Neural cell (in vitro differentiated cells): ENCODE measurements at regions not wholly inside any gene's neighbourhood (a gene's known extent, or its start where the extent isn't known, plus 50 kb on each side); places are given as distances from the start of the nearest gene placed in this dataset.

Experiments used
- H2AFZ ChIP-seq: fragments of 200-600, 300-800 bp; sonication (generic), shearing (Covaris generic); 2 replicates; pipeline ENCODE4 v1.6.0; 2014; ENCODE audit warnings: low read depth, mild to moderate bottlenecking, antibody characterized with exemption, low read length, moderate library complexity
- H3F3A ChIP-seq: fragments of 200-600 bp; shearing (Covaris generic); 2 replicates; pipeline ENCODE4 v1.6.1; 2016; ENCODE audit warnings: mild to moderate bottlenecking, moderate library complexity, mixed read lengths, antibody characterized with exemption, low read length; ENCODE audit not compliant: insufficient read depth, poor library complexity, severe bottlenecking
- H3K27ac ChIP-seq: fragments of 200-600, 300-800 bp; sonication (generic), shearing (Covaris generic); 2 replicates; pipeline ENCODE4 v1.5.1; 2014; ENCODE audit warnings: mild to moderate bottlenecking, low read length, moderate library complexity
- H3K27me3 ChIP-seq: fragments of 300-800, 200-600 bp; sonication (generic), shearing (Covaris generic); 2 replicates; pipeline ENCODE4 v1.6.0; 2014; ENCODE audit warnings: mild to moderate bottlenecking, low read depth, low read length, moderate library complexity; ENCODE audit not compliant: insufficient read depth
- H3K36me3 ChIP-seq: fragments of 300-800, 200-600 bp; sonication (generic), shearing (Covaris generic); 2 replicates; pipeline ENCODE4 v1.5.1; 2014; ENCODE audit warnings: mild to moderate bottlenecking, antibody characterized with exemption, low read length, moderate library complexity; ENCODE audit not compliant: insufficient read depth
- H3K4me2 ChIP-seq: fragments of 300-800, 200-600 bp; sonication (generic), shearing (Covaris generic); 2 replicates; pipeline ENCODE4 v1.6.0; 2014; ENCODE audit warnings: mild to moderate bottlenecking, low read length
- H3K4me3 ChIP-seq: fragments of 300-800, 200-600 bp; sonication (generic), shearing (Covaris generic); 2 replicates; pipeline ENCODE4 v1.5.1; 2014; ENCODE audit warnings: mild to moderate bottlenecking, low read length, moderate library complexity
- H3K79me2 ChIP-seq: fragments of 200-600 bp; shearing (Covaris generic); replicated peaks from 2 replicates; pipeline ENCODE4 v1.6.0; 2014; ENCODE audit warnings: mild to moderate bottlenecking, low read length, moderate library complexity; ENCODE audit not compliant: insufficient read depth
- H3K9ac ChIP-seq: fragments of 300-800, 200-600 bp; sonication (generic), shearing (Covaris generic); 2 replicates; pipeline ENCODE4 v1.6.1; 2016; ENCODE audit warnings: mild to moderate bottlenecking, low read length, mixed read lengths
- H3K9me2 ChIP-seq: fragments of 200-600 bp; shearing (Covaris generic); 2 replicates; pipeline ENCODE4 v1.6.1; 2016; ENCODE audit warnings: mild to moderate bottlenecking, low read length, mixed read lengths; ENCODE audit not compliant: insufficient read depth
- H3K9me3 ChIP-seq: fragments of 200-600, 300-800 bp; sonication (generic), shearing (Covaris generic); 2 replicates; pipeline ENCODE4 v1.6.1; 2016; ENCODE audit warnings: mild to moderate bottlenecking, mixed run types, low read length, moderate library complexity, mixed read lengths
- H4K20me1 ChIP-seq: fragments of 200-600 bp; shearing (Covaris generic); 2 replicates; pipeline ENCODE4 v1.6.1; 2016; ENCODE audit warnings: mild to moderate bottlenecking, mixed run types; ENCODE audit not compliant: insufficient read depth
- CTCF ChIP-seq: fragments of 450-650 bp; IDR thresholded peaks from 2 replicates; pipeline ENCODE4 v1.5.1; 2014; ENCODE audit warnings: antibody characterized with exemption, mild to moderate bottlenecking, moderate library complexity; ENCODE audit not compliant: poor library complexity, severe bottlenecking
- EP300 ChIP-seq: fragments of 450-650 bp; conservative IDR thresholded peaks from 2 replicates; pipeline ENCODE4 v1.6.1; 2014; ENCODE audit warnings: antibody characterized with exemption, mild to moderate bottlenecking, moderate library complexity; ENCODE audit not compliant: poor library complexity, severe bottlenecking
- EZH2 ChIP-seq: fragments of 200-600, 300-800 bp; shearing (Covaris generic), sonication (generic); IDR thresholded peaks from 2 replicates; pipeline ENCODE4 v1.6.1; 2014; ENCODE audit warnings: antibody characterized with exemption, low read length, borderline replicate concordance, mild to moderate bottlenecking; ENCODE audit not compliant: insufficient read depth, poor library complexity, severe bottlenecking
- MXI1 ChIP-seq: fragments of 450-650 bp; conservative IDR thresholded peaks from 2 replicates; pipeline ENCODE4 v1.6.1; 2014; ENCODE audit warnings: antibody characterized with exemption, mild to moderate bottlenecking; ENCODE audit not compliant: poor library complexity, severe bottlenecking
- POLR2AphosphoS5 ChIP-seq: IDR thresholded peaks from 2 replicates; pipeline ENCODE4 v1.6.1; 2012
- RAD21 ChIP-seq: fragments of 450-650 bp; conservative IDR thresholded peaks from 2 replicates; pipeline ENCODE4 v1.6.1; 2014; ENCODE audit warnings: antibody characterized with exemption, mild to moderate bottlenecking, moderate library complexity
- REST ChIP-seq: IDR thresholded peaks from 2 replicates; pipeline ENCODE4 v1.6.1; 2012; ENCODE audit warnings: borderline replicate concordance
- SMC3 ChIP-seq: fragments of 450-650 bp; conservative IDR thresholded peaks from 2 replicates; pipeline ENCODE4 v1.6.1; 2014; ENCODE audit warnings: antibody characterized with exemption, mild to moderate bottlenecking, moderate library complexity; ENCODE audit not compliant: poor library complexity
- TAF1 ChIP-seq: IDR thresholded peaks from 2 replicates; pipeline ENCODE4 v1.6.1; 2012; ENCODE audit warnings: low read depth

DNA sequence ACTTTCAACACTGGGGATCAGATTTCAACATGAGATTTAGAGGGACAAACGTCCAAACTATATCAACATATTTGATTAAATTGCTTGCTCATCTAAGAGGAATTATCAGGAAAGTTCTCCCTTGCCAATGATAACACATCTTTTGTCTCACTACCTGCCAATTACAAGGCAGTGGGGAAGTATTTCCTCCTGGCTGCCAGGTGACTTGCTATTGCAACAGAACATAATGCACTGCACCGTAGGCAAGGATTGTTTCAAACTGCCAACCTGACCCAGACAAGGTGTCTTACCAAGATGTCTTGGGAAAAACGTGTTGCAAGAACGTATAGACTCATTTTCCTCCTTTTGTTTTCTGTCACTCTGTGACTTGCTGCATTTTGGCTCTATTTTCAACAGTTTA, 711.6 kb downstream of the METTL15 start:
- no peaks in the 10 kb centered on the region for H3K27me3 ChIP-seq
- no peak overlapping the region for H2AFZ ChIP-seq
- TF ChIP-seq MXI1 (no peak), EP300 (no peak), RAD21 (no peak), REST (no peak), EZH2 (no peak), CTCF (no peak), SMC3 (no peak), TAF1 (no peak), POLR2AphosphoS5 (no peak)

GRCh38 chr11:28815110-28815509, 706.9 kb downstream of the METTL15 start:
- H3K4me2 ChIP-seq, result no peak overlapping the region
- H3F3A ChIP-seq, result no peaks in the 10 kb centered on the region
- no peak overlapping the region for H3K9ac ChIP-seq
- no peaks in the 10 kb centered on the region for H3K27me3 ChIP-seq
- no peaks in the 10 kb centered on the region for H3K36me3 ChIP-seq
- H3K79me2 ChIP-seq, result no peaks in the 10 kb centered on the region
- no peaks in the 10 kb centered on the region for H3K9me3 ChIP-seq
- H3K27ac ChIP-seq, result no peak overlapping the region
- no peaks in the 10 kb centered on the region for H4K20me1 ChIP-seq
- H3K4me3 ChIP-seq, result no peak overlapping the region
- H2AFZ ChIP-seq, result no peak overlapping the region
- TF ChIP-seq TAF1 (no peak), CTCF (no peak), EZH2 (no peak), RAD21 (no peak), SMC3 (no peak)
- H3K9me2 ChIP-seq, result no peaks in the 10 kb centered on the region

More for the DNA sequence above, 711.6 kb downstream of the METTL15 start:
- Histone ChIP-seq H3F3A (no peaks in the 10 kb centered on the region), H3K4me2 (no peak overlapping the region), H3K9me2 (no peaks in the 10 kb centered on the region), H3K27ac (no peak overlapping the region), H3K9ac (no peak overlapping the region), H3K79me2 (no peaks in the 10 kb centered on the region), H3K36me3 (no peaks in the 10 kb centered on the region), H3K4me3 (no peak overlapping the region), H3K9me3 (no peaks in the 10 kb centered on the region), H4K20me1 (no peaks in the 10 kb centered on the region)
